ENCODE measurements at regions not wholly inside any gene's neighbourhood (a gene's known extent, or its start where the extent isn't known, plus 50 kb on each side); places are given as distances from the start of the nearest gene placed in this dataset.
A peak's percentile ranks its signal among the peaks of the same experiment; 100 is the strongest.
"Not testable (repeated sequence)": the region's sequence is repeated elsewhere in the genome, so short reads cannot be mapped to it uniquely, and the experiment has no call there.

GRCh38 chr4:116665716-116666115 lies 419.7 kb downstream of the TRAM1L1 start:
- DNase-seq (ENCODE audit: low read depth), result peak; percentile 32

GRCh38 chr4:116664198-116664597 lies 421.2 kb downstream of the TRAM1L1 start:
- peak; percentile 5 for DNase-seq (ENCODE audit: low read depth)

- no peak for DNase-seq (ENCODE audit: low read depth)
Observed at GRCh38 chr4:116639070-116639577, 446.3 kb downstream of the TRAM1L1 start.

GRCh38 chr4:116638592-116638991 lies 446.8 kb downstream of the TRAM1L1 start:
- no peak for DNase-seq (ENCODE audit: low read depth)

GRCh38 chr4:116636917-116637316 lies 448.5 kb downstream of the TRAM1L1 start:
- no peak for DNase-seq (ENCODE audit: low read depth)

- no peak for DNase-seq (ENCODE audit: low read depth)
Observed at GRCh38 chr4:116632269-116632668, 453.1 kb downstream of the TRAM1L1 start.

- DNase-seq (ENCODE audit: low read depth), result no peak
Observed at GRCh38 chr4:116628598-116628997, 456.8 kb downstream of the TRAM1L1 start.

GRCh38 chr4:116627545-116627944 lies 457.8 kb downstream of the TRAM1L1 start:
- DNase-seq (ENCODE audit: low read depth), result no peak

GRCh38 chr4:116619508-116619907 lies 465.9 kb downstream of the TRAM1L1 start:
- not testable (repeated sequence) for DNase-seq (ENCODE audit: low read depth)

- no peak for DNase-seq (ENCODE audit: low read depth)
Observed at GRCh38 chr4:116618638-116619037, 466.7 kb downstream of the TRAM1L1 start.

GRCh38 chr4:116603096-116603495 lies 482.3 kb downstream of the TRAM1L1 start:
- no peak for DNase-seq (ENCODE audit: low read depth)

GRCh38 chr4:116599859-116600258 lies 485.5 kb downstream of the TRAM1L1 start:
- peak; percentile 24 for DNase-seq (ENCODE audit: low read depth)

- DNase-seq (ENCODE audit: low read depth), result no peak
Observed at GRCh38 chr4:116598980-116599789, 486.2 kb downstream of the TRAM1L1 start.

- DNase-seq (ENCODE audit: low read depth), result no peak
Observed at GRCh38 chr4:116598155-116598979, 487.0 kb downstream of the TRAM1L1 start.

GRCh38 chr4:116590648-116591047 lies 494.7 kb downstream of the TRAM1L1 start:
- no peak for DNase-seq (ENCODE audit: low read depth)

GRCh38 chr4:116588783-116589182 lies 496.6 kb downstream of the TRAM1L1 start:
- no peak for DNase-seq (ENCODE audit: low read depth)

- DNase-seq (ENCODE audit: low read depth), result no peak
Observed at GRCh38 chr4:116585246-116585645, 500.1 kb downstream of the TRAM1L1 start.

- no peak for DNase-seq (ENCODE audit: low read depth)
Observed at GRCh38 chr4:116577321-116577720, 508.1 kb downstream of the TRAM1L1 start.

- no peak for DNase-seq (ENCODE audit: low read depth)
Observed at GRCh38 chr4:116573540-116573939, 511.8 kb downstream of the TRAM1L1 start.

- no peak for DNase-seq (ENCODE audit: low read depth)
Observed at GRCh38 chr4:116561768-116562167, 523.6 kb downstream of the TRAM1L1 start.

- DNase-seq (ENCODE audit: low read depth), result no peak
Observed at GRCh38 chr4:116551806-116552205, 533.6 kb downstream of the TRAM1L1 start.

- DNase-seq (ENCODE audit: low read depth), result no peak
Observed at GRCh38 chr4:116547632-116548031, 537.7 kb downstream of the TRAM1L1 start.

- DNase-seq (ENCODE audit: low read depth), result no peak
Observed at GRCh38 chr4:116546759-116547158, 538.6 kb downstream of the TRAM1L1 start.
